SK-N-SH treated with all-trans-retinoic acid at 6 μM for 48 hours (cell line): ENCODE measurements at regions not wholly inside any gene's neighbourhood (a gene's known extent, or its start where the extent isn't known, plus 50 kb on each side); places are given as distances from the start of the nearest gene placed in this dataset.
"Not testable (repeated sequence)": the region's sequence is repeated elsewhere in the genome, so short reads cannot be mapped to it uniquely, and the experiment has no call there.

Source experiments
- ATAC-seq: fragments of 200-7000 bp; cut with Tn5 transposase; 3 replicates; pipeline ENCODE4 v1.9.1; 2020; ENCODE audit warnings: mild to moderate bottlenecking, moderate library complexity
- ARNTL ChIP-seq: fragments of 450-650 bp; formaldehyde crosslinking; IDR thresholded peaks from 2 replicates; pipeline ENCODE4 v1.5.0; 2020; ENCODE audit warnings: low read depth, mild to moderate bottlenecking, moderate library complexity, borderline replicate concordance
- BACH2 ChIP-seq: fragments of 250-450 bp; sonication (Bioruptor Pico); IDR thresholded peaks from 2 replicates; pipeline ENCODE4 v1.9.0; 2021; ENCODE audit warnings: mild to moderate bottlenecking, borderline replicate concordance
- CSDC2 ChIP-seq: fragments of 250-450 bp; sonication (Bioruptor Pico); IDR thresholded peaks from 2 replicates; pipeline ENCODE4 v1.5.0; 2020; ENCODE audit warnings: mild to moderate bottlenecking, moderate library complexity
- CSRNP3 ChIP-seq: fragments of 250-450 bp; sonication (Bioruptor Pico); IDR thresholded peaks from 2 replicates; pipeline ENCODE4 v1.5.1; 2021; ENCODE audit warnings: mild to moderate bottlenecking, moderate library complexity
- ESRRG ChIP-seq: fragments of 250-450 bp; sonication (Bioruptor Pico); IDR thresholded peaks from 2 replicates; pipeline ENCODE4 v1.6.1; 2021; ENCODE audit warnings: mild to moderate bottlenecking
- GLIS3 ChIP-seq: fragments of 250-450 bp; sonication (Bioruptor Pico); IDR thresholded peaks from 2 replicates; pipeline ENCODE4 v1.5.0; 2020; ENCODE audit warnings: mild to moderate bottlenecking, moderate library complexity
- ISL1 ChIP-seq: fragments of 250-450 bp; sonication (Bioruptor Pico); IDR thresholded peaks from 2 replicates; pipeline ENCODE4 v2.1.2; 2022; ENCODE audit warnings: mild to moderate bottlenecking, moderate library complexity
- OSR1 ChIP-seq: fragments of 250-450 bp; sonication (Bioruptor Pico); IDR thresholded peaks from 2 replicates; pipeline ENCODE4 v1.8.0; 2022; ENCODE audit warnings: moderate library complexity, mild to moderate bottlenecking, inconsistent platforms
- PPARA ChIP-seq: fragments of 250-450 bp; sonication (Bioruptor Pico); IDR thresholded peaks from 2 replicates; pipeline ENCODE4 v1.5.0; 2020; ENCODE audit warnings: mild to moderate bottlenecking, borderline replicate concordance
- RARB ChIP-seq: fragments of 250-450 bp; sonication (Bioruptor Pico); IDR thresholded peaks from 2 replicates; pipeline ENCODE4 v1.8.0; 2021; ENCODE audit warnings: mild to moderate bottlenecking, moderate library complexity
- SNAI2 ChIP-seq: fragments of 250-450 bp; sonication (Bioruptor Pico); IDR thresholded peaks from 2 replicates; pipeline ENCODE4 v1.5.0; 2020; ENCODE audit warnings: mild to moderate bottlenecking, moderate library complexity
- TCF4 ChIP-seq: fragments of 250-450 bp; sonication (Bioruptor Pico); IDR thresholded peaks from 2 replicates; pipeline ENCODE4 v1.8.0; 2021; ENCODE audit warnings: mild to moderate bottlenecking, moderate library complexity, borderline replicate concordance
- TOX ChIP-seq: fragments of 250-450 bp; sonication (Bioruptor Pico); IDR thresholded peaks from 2 replicates; pipeline ENCODE4 v1.8.0; 2021; ENCODE audit warnings: mild to moderate bottlenecking, moderate library complexity, borderline replicate concordance
- TSHZ2 ChIP-seq: fragments of 250-450 bp; sonication (Bioruptor Pico); IDR thresholded peaks from 2 replicates; pipeline ENCODE4 v1.5.0; 2020; ENCODE audit warnings: mild to moderate bottlenecking, moderate library complexity
- ZC3H10 ChIP-seq: fragments of 250-450 bp; sonication (Bioruptor Pico); IDR thresholded peaks from 2 replicates; pipeline ENCODE4 v1.5.1; 2021; ENCODE audit warnings: mild to moderate bottlenecking, moderate library complexity
- ZFP3 ChIP-seq: fragments of 250-450 bp; sonication (Bioruptor Pico); IDR thresholded peaks from 2 replicates; pipeline ENCODE4 v1.5.0; 2020; ENCODE audit warnings: mild to moderate bottlenecking, moderate library complexity
- ZFP30 ChIP-seq: fragments of 450-650 bp; formaldehyde crosslinking; IDR thresholded peaks from 2 replicates; pipeline ENCODE4 v1.5.0; 2022; ENCODE audit warnings: mild to moderate bottlenecking, moderate library complexity
- ZNF565 ChIP-seq: fragments of 450-650 bp; formaldehyde crosslinking; conservative IDR thresholded peaks from 2 replicates; pipeline ENCODE4 v1.5.0; 2020; ENCODE audit warnings: low read depth, mild to moderate bottlenecking, moderate library complexity
- ZNF70 ChIP-seq: fragments of 450-650 bp; formaldehyde crosslinking; IDR thresholded peaks from 2 replicates; pipeline ENCODE4 v1.5.0; 2020; ENCODE audit warnings: mild to moderate bottlenecking, moderate library complexity
- ZNF8 ChIP-seq: fragments of 450-650 bp; formaldehyde crosslinking; IDR thresholded peaks from 2 replicates; pipeline ENCODE4 v1.5.0; 2020; ENCODE audit warnings: mild to moderate bottlenecking, moderate library complexity
- TF ChIP-seq, protein P1 (sequence below): fragments of 250-450 bp; sonication (Bioruptor Pico); IDR thresholded peaks from 2 replicates; pipeline ENCODE4 v1.8.0; 2021; ENCODE audit warnings: low read depth, mild to moderate bottlenecking, moderate library complexity, borderline replicate concordance
- TF ChIP-seq, protein P2 (sequence below): fragments of 250-450 bp; sonication (Bioruptor Pico); IDR thresholded peaks from 2 replicates; pipeline ENCODE4 v1.5.1; 2020; ENCODE audit warnings: low read depth, mild to moderate bottlenecking, moderate library complexity

- ATAC-seq = no peak
- TF ChIP-seq ZFP30 (CRISPR knock-in tag) = no peak
- TF ChIP-seq RARB (CRISPR knock-in tag) = no peak
- TF ChIP-seq OSR1 (CRISPR knock-in tag) = no peak
- TF ChIP-seq ZC3H10 = no peak
- no peak for TF ChIP-seq BACH2 (CRISPR knock-in tag)
- TF ChIP-seq TSHZ2 (CRISPR knock-in tag) = no peak
- TF ChIP-seq ZFP3 (CRISPR knock-in tag) = no peak
- TF ChIP-seq SNAI2 (CRISPR knock-in tag) = no peak
- TF ChIP-seq ZNF70 (CRISPR knock-in tag) = no peak
- TF ChIP-seq CSDC2 (CRISPR knock-in tag) = no peak
- TF ChIP-seq ISL1 (CRISPR knock-in tag) = no peak
- no peak for TF ChIP-seq PPARA (CRISPR knock-in tag)
- TF ChIP-seq, protein P1, sequence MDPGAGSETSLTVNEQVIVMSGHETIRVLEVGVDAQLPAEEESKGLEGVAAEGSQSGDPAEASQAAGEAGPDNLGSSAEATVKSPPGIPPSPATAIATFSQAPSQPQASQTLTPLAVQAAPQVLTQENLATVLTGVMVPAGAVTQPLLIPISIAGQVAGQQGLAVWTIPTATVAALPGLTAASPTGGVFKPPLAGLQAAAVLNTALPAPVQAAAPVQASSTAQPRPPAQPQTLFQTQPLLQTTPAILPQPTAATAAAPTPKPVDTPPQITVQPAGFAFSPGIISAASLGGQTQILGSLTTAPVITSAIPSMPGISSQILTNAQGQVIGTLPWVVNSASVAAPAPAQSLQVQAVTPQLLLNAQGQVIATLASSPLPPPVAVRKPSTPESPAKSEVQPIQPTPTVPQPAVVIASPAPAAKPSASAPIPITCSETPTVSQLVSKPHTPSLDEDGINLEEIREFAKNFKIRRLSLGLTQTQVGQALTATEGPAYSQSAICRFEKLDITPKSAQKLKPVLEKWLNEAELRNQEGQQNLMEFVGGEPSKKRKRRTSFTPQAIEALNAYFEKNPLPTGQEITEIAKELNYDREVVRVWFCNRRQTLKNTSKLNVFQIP (CRISPR knock-in tag) = no peak
- TF ChIP-seq ARNTL (CRISPR knock-in tag) = no peak
- no peak for TF ChIP-seq ZNF565 (CRISPR knock-in tag)
- TF ChIP-seq TCF4 = no peak
- no peak for TF ChIP-seq TOX (CRISPR knock-in tag)
- no peak for TF ChIP-seq CSRNP3 (CRISPR knock-in tag)
- TF ChIP-seq GLIS3 (CRISPR knock-in tag) = no peak
- no peak for TF ChIP-seq ESRRG (CRISPR knock-in tag)
Observed at GRCh38 chr2:240240781-240241180, 100.3 kb upstream of the OTOS start.

DNA sequence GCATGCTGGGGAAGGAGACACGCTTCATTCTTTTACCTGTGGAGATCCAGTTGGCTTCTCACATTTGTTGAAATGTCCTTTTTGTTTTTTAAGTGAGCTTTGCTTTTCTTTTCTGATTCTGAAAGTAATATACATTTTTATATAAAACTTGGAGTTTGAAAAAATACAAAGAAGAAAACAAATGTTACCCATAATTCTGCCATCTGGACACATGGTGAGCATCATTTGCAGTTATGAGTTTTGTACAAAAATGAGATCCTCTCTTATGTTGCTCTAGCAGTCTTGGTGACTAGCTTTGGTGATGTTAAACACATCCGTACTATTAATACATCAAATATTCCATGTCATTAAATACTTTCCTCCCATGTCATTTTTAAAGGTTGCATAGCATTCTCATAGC lies 101.1 kb upstream of the OTOS start:
- ATAC-seq = no peak
- TF ChIP-seq, protein P2, sequence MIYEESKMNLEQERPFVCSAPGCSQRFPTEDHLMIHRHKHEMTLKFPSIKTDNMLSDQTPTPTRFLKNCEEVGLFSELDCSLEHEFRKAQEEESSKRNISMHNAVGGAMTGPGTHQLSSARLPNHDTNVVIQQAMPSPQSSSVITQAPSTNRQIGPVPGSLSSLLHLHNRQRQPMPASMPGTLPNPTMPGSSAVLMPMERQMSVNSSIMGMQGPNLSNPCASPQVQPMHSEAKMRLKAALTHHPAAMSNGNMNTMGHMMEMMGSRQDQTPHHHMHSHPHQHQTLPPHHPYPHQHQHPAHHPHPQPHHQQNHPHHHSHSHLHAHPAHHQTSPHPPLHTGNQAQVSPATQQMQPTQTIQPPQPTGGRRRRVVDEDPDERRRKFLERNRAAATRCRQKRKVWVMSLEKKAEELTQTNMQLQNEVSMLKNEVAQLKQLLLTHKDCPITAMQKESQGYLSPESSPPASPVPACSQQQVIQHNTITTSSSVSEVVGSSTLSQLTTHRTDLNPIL (CRISPR knock-in tag) = no peak
- no peak for TF ChIP-seq ZNF8
- no peak for TF ChIP-seq ZFP30 (CRISPR knock-in tag)
- no peak for TF ChIP-seq ZFP3 (CRISPR knock-in tag)
- no peak for TF ChIP-seq GLIS3 (CRISPR knock-in tag)
- TF ChIP-seq CSDC2 (CRISPR knock-in tag) = no peak
- no peak for TF ChIP-seq ZNF565 (CRISPR knock-in tag)

DNA sequence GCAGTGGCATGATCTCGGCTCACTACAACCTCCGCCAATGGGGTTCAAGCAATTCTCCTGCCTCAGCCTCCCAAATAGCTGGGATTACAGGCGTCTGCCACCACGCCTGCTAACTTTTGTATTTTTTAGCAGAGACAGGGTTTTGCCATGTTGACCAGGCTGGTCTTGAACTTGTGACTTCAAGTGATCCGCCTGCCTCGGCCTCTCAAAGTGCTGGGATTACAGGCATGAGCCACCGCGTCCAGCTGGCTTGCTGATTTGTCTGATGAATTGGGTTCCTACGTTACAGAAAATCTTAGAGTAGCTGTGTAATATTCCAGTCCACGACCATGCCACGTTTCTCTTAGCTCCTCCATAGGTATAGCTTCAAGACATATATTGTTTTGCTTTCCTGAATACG lies 102.6 kb upstream of the OTOS start:
- ATAC-seq = not testable (repeated sequence)

GRCh38 chr2:240244543-240244942 lies 104.1 kb upstream of the OTOS start:
- ATAC-seq = no peak
- TF ChIP-seq ZNF8 = no peak
- TF ChIP-seq, protein P2 (CRISPR knock-in tag) = no peak
- no peak for TF ChIP-seq ISL1 (CRISPR knock-in tag)
- TF ChIP-seq ESRRG (CRISPR knock-in tag) = no peak
- no peak for TF ChIP-seq ARNTL (CRISPR knock-in tag)
- TF ChIP-seq, protein P1 (CRISPR knock-in tag) = no peak
- TF ChIP-seq RARB (CRISPR knock-in tag) = no peak
- TF ChIP-seq TSHZ2 (CRISPR knock-in tag) = no peak
- TF ChIP-seq ZNF70 (CRISPR knock-in tag) = no peak
- TF ChIP-seq TCF4 = no peak
- TF ChIP-seq CSDC2 (CRISPR knock-in tag) = no peak
- no peak for TF ChIP-seq ZFP3 (CRISPR knock-in tag)
- no peak for TF ChIP-seq GLIS3 (CRISPR knock-in tag)
- no peak for TF ChIP-seq SNAI2 (CRISPR knock-in tag)
- no peak for TF ChIP-seq OSR1 (CRISPR knock-in tag)
- no peak for TF ChIP-seq ZC3H10
